Transverse colon (tissue), 4 donors: ENCODE measurements at regions not wholly inside any gene's neighbourhood (a gene's known extent, or its start where the extent isn't known, plus 50 kb on each side); places are given as distances from the start of the nearest gene placed in this dataset.

Experiments
- DNase-seq: peaks from one replicate; pipeline ENCODE4 v3.0.0-alpha.2; 2019
- H3K27ac ChIP-seq, 4 donors: fragments of 200-600 bp; sonication (generic); 2 replicates each; pipeline ENCODE4 v1.5.1; 2016 to 2018; ENCODE audit warnings: inconsistent platforms in 4 of 4
- H3K27me3 ChIP-seq: fragments of 200-600 bp; sonication (generic); 2 replicates; pipeline ENCODE4 v1.5.1; 2017; ENCODE audit warnings: inconsistent platforms
- H3K36me3 ChIP-seq, 4 donors: fragments of 200-600 bp; sonication (generic); 2 replicates each; pipeline ENCODE4 v1.5.1; 2017 to 2019; ENCODE audit warnings: inconsistent platforms in 4 of 4
- H3K4me1 ChIP-seq, 4 donors: fragments of 200-600 bp; sonication (generic); 2 replicates each; pipeline ENCODE4 v1.5.1; 2017 to 2020; ENCODE audit warnings: inconsistent platforms in 4 of 4
- H3K4me3 ChIP-seq, 4 donors: fragments of 200-600 bp; sonication (generic); 1 replicate in 1 of 4; 2 replicates in 3 of 4; pipeline versions ENCODE4 v1.5.1 to v1.6.1; 2017 to 2019; ENCODE audit warnings: inconsistent platforms in 4 of 4
- H3K9me3 ChIP-seq, 2 donors: fragments of 200-600 bp; sonication (generic); 2 replicates each; pipeline ENCODE4 v1.5.1; 2017 to 2019; ENCODE audit warnings: inconsistent platforms in 2 of 2
- EP300 ChIP-seq: sonication (generic); formaldehyde crosslinking; IDR thresholded peaks from one replicate; pipeline ENCODE4 v1.6.1; 2017; ENCODE audit warnings: antibody characterized with exemption, low read depth
- POLR2A ChIP-seq: fragments of 450-650 bp; IDR thresholded peaks from one replicate; pipeline ENCODE4 v1.6.1; 2016; ENCODE audit warnings: antibody characterized with exemption, mild to moderate bottlenecking, moderate library complexity
- POLR2AphosphoS5 ChIP-seq, 3 donors: sonication (generic); formaldehyde crosslinking; IDR thresholded peaks; one replicate each; pipeline ENCODE4 v1.6.1; 2016; ENCODE audit warnings: antibody characterized with exemption in 3 of 3
- WGBS, 2 donors: methylation state at CpG; one replicate each; pipeline ENCODE4 v1.1.5; 2018; ENCODE audit warnings: low coverage in 1 of 2; 5-methylcytosine and 5-hydroxymethylcytosine counted together
- in situ Hi-C, 4 donors: fragments of 200-750 bp; cut with MboI; loops; one replicate each; pipeline versions ENCODE4 v1.15.0 to v1.15.1; 2017; ENCODE audit warnings: low sequenced_read_pairs in 3 of 4, low pct_ligation_motif_present in 1 of 4, low pct_unique_long_range_greater_than_20kb in 1 of 4
- intact Hi-C: fragments of 100-400 bp; cut with DNase I; formaldehyde crosslinking; loops from one replicate; pipeline ENCODE4 v1.15.1; 2023; ENCODE audit warnings: low total_unique reads
- TF ChIP-seq, protein P1 (sequence below), 5 experiments: fragments of 200-600 bp in 3 of 5; fragments of 450-650 bp in 2 of 5; sonication (generic) in 3 of 5; IDR thresholded peaks; 1 replicate in 2 of 5; 2 replicates in 3 of 5; pipeline ENCODE4 v1.5.1; 2016 to 2017; ENCODE audit warnings: antibody characterized with exemption in 5 of 5, inconsistent platforms in 3 of 5, mild to moderate bottlenecking in 2 of 5, moderate library complexity in 1 of 5

DNA sequence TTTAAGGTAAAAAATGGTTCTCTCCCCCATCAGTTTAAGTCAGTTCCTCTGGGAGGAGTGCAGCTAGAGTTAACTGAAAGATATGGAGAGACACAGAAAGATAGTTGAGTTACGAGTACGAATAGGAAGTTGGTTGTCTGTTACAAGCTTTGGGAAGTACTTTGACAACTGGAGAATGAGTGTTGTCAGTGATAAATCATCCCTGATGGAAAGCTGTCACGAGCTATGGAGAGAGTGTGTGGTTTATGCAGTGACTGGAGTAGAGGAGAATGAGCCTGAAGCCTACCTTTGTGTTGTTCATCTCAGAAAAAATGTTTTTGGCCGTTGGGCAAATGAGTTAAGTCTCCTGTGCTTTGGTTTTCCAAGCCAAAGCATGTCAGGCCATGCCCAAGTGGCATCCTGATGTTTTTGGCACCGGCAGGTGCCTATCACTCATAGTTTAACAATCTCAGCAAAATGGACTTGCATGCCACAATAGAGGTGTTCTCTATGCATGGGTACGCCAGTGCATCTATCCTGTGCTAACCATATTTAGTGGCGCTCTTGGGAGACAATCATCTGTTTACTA, 350.2 kb downstream of the IRS2 start:
- DNase-seq, result no peak
- intact Hi-C loops (no loop called here), in situ Hi-C loops (no loop called here)
- WGBS, 2 donors, result 80% methylated on average over 2 to 7 of the region's 7 CpGs
- H3K27me3 ChIP-seq, result no peaks in the 10 kb centered on the region
- no peaks in the 10 kb centered on the region for H3K9me3 ChIP-seq
- no peak overlapping the region for H3K27ac ChIP-seq
- H3K4me3 ChIP-seq, result no peak overlapping the region
- TF ChIP-seq POLR2AphosphoS5 (IDR thresholded peaks at IDR 0.05), result no peak
- TF ChIP-seq POLR2A, result no peak
- TF ChIP-seq EP300, result no peak
- TF ChIP-seq, protein P1, sequence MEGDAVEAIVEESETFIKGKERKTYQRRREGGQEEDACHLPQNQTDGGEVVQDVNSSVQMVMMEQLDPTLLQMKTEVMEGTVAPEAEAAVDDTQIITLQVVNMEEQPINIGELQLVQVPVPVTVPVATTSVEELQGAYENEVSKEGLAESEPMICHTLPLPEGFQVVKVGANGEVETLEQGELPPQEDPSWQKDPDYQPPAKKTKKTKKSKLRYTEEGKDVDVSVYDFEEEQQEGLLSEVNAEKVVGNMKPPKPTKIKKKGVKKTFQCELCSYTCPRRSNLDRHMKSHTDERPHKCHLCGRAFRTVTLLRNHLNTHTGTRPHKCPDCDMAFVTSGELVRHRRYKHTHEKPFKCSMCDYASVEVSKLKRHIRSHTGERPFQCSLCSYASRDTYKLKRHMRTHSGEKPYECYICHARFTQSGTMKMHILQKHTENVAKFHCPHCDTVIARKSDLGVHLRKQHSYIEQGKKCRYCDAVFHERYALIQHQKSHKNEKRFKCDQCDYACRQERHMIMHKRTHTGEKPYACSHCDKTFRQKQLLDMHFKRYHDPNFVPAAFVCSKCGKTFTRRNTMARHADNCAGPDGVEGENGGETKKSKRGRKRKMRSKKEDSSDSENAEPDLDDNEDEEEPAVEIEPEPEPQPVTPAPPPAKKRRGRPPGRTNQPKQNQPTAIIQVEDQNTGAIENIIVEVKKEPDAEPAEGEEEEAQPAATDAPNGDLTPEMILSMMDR (IDR thresholded peaks at IDR 0.05), result no peak
- H3K4me1 ChIP-seq, result no peaks in the 10 kb centered on the region
- no peaks in the 10 kb centered on the region for H3K36me3 ChIP-seq

DNA sequence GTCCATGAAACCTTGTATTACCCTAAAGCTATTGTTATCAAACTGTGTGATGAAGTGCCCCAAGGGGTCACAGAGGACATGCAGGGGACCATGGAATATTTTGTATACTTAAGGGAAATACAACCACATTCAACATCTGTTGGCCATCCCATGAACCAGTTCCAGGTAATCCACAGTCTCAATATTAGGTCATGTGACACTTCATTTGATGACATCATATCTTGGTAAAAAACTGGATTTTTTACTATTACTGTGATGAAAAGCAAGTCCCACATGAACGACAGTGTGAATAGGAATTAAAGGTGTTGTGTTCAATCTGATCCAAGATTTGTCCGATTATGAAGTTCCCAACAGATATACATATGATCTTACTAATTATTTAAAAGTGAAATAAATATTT, 355.2 kb downstream of the IRS2 start:
- WGBS, 2 donors, result 41 to 67% methylated on average over 2 of the region's 2 CpGs
- H3K27ac ChIP-seq, result no peak overlapping the region
- DNase-seq, result no peak
- in situ Hi-C loops (no loop called here), intact Hi-C loops (no loop called here)
- H3K36me3 ChIP-seq, result no peaks in the 10 kb centered on the region
- H3K27me3 ChIP-seq, result no peaks in the 10 kb centered on the region
- no peaks in the 10 kb centered on the region for H3K4me1 ChIP-seq
- no peak for TF ChIP-seq EP300
- TF ChIP-seq POLR2AphosphoS5 (IDR thresholded peaks at IDR 0.05), result no peak
- no peak for TF ChIP-seq POLR2A
- TF ChIP-seq, protein P1 (IDR thresholded peaks at IDR 0.05), result no peak
- no peak overlapping the region for H3K4me3 ChIP-seq
- H3K9me3 ChIP-seq, result no peaks in the 10 kb centered on the region

DNA sequence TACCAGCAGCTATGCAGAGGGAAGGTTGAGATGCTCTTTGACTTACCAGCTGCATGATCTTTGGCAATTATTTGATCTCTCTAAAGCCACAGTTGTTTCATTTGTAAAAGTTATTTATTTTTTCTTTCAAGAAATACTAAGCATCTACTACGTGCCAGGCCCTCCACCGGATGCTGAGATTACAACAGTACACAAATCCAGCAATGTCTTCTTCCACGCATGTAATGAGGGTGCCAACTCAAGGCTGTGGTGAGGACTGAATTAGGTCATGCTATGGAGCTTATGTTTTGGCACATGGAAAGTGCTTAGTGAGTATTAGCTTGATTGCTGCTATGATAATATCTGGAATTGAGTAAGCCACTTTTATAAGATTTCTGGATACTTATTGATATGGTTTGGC, 358.2 kb downstream of the IRS2 start:
- Histone ChIP-seq H3K27ac (no peak overlapping the region), H3K4me1 (no peaks in the 10 kb centered on the region), H3K36me3 (no peaks in the 10 kb centered on the region), H3K4me3 (no peak overlapping the region), H3K9me3 (no peaks in the 10 kb centered on the region), H3K27me3 (no peaks in the 10 kb centered on the region)
- 79 to 85% methylated on average over 3 of the region's 3 CpGs for WGBS, 2 donors
- DNase-seq, result no peak
- intact Hi-C loops (no loop called here), in situ Hi-C loops (no loop called here)
- TF ChIP-seq EP300 (no peak), POLR2A (no peak), POLR2AphosphoS5 (IDR thresholded peaks at IDR 0.05) (no peak)
- TF ChIP-seq, protein P1 (IDR thresholded peaks at IDR 0.05), result no peak

DNA sequence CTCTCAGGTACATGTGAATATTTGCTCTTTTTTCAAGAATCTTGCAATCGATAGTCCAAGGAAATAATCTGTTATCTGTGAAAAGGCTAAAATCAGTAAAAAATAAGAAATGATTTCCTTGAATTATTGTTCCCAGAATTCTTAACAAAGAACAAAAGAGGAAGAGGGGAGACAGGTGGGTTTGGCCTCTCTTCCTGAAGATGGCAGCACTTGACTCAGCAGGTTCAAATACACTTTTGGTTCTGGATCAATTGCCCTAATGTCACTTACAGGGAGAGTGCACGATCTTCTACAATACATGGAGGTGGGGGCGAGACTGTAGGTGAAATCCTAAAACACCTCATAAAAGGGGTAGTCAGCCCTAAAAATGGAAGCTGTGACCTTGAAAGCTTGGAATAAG, 358.7 kb downstream of the IRS2 start:
- Histone ChIP-seq H3K4me1 (no peaks in the 10 kb centered on the region), H3K9me3 (no peaks in the 10 kb centered on the region), H3K27me3 (no peaks in the 10 kb centered on the region), H3K36me3 (no peaks in the 10 kb centered on the region), H3K4me3 (no peak overlapping the region), H3K27ac (no peak overlapping the region)
- intact Hi-C loops, result no loop called here
- WGBS, 2 donors, result 73 to 86% methylated on average over 3 of the region's 3 CpGs
- in situ Hi-C loops, result no loop called here
- TF ChIP-seq POLR2AphosphoS5 (IDR thresholded peaks at IDR 0.05) (no peak), POLR2A (no peak), EP300 (no peak)
- TF ChIP-seq, protein P1 (IDR thresholded peaks at IDR 0.05), result no peak
- no peak for DNase-seq
